ENCODE measurements at regions not wholly inside any gene's neighbourhood (a gene's known extent, or its start where the extent isn't known, plus 50 kb on each side); places are given as distances from the start of the nearest gene placed in this dataset.

- Histone ChIP-seq H3K27ac (ENCODE audit: low read depth, low read length) (no peak overlapping the region), H3K4me3 (ENCODE audit: extremely low read depth in 1 of 4, insufficient read depth in 2 of 4, low read depth in 3 of 4, low read length in 4 of 4) (no peak overlapping the region), H3K4ac (replicated peaks; ENCODE audit: insufficient read length, low read depth, low read length) (no peak overlapping the region), H3K23ac (ENCODE audit: insufficient read length) (no peak overlapping the region), H3K23me2 (ENCODE audit: low read depth, low read length) (peaks cover 6% of the 10 kb centered on the region; the same call in 1 of the 2 replicates), H2BK15ac (ENCODE audit: low read length) (no peak overlapping the region), H3K18ac (ENCODE audit: extremely low read depth, low read length) (no peak overlapping the region), H3K4me1 (replicated peaks in 1 of 4; ENCODE audit: control insufficient read depth in 3 of 4, insufficient read depth in 4 of 4, low read length in 3 of 4) (peaks cover 0 to 1% (median under 1%) of the 10 kb centered on the region in 4 experiments; a peak in 2 of 7 replicates), H3K9me3 (ENCODE audit: insufficient read depth in 2 of 2, low read depth in 1 of 2, low read length in 1 of 2) (no peaks in the 10 kb centered on the region), H3K36me3 (ENCODE audit: control insufficient read depth in 2 of 4, insufficient read depth in 4 of 4, low read length in 3 of 4) (no peaks in the 10 kb centered on the region), H4K20me1 (replicated peaks in 1 of 2; ENCODE audit: control insufficient read depth in 1 of 2, insufficient read depth in 2 of 2, low read length in 2 of 2) (peaks cover 0 to 2% of the 10 kb centered on the region in 2 experiments), H3K79me2 (ENCODE audit: control insufficient read depth in 1 of 2, insufficient read depth in 2 of 2, low read length in 2 of 2) (no peaks in the 10 kb centered on the region), H2BK12ac (ENCODE audit: low read depth, low read length) (no peak overlapping the region), H2BK5ac (ENCODE audit: low read depth, low read length) (no peak overlapping the region), H3K27me3 (replicated peaks in 1 of 4; ENCODE audit: control insufficient read depth in 3 of 4, extremely low read depth in 1 of 4, insufficient read depth in 3 of 4, low read length in 3 of 4) (no peaks in the 10 kb centered on the region), H2BK20ac (ENCODE audit: low read length) (no peak overlapping the region), H3K14ac (ENCODE audit: insufficient read length) (no peak overlapping the region), H2AFZ (ENCODE audit: low read length) (no peak overlapping the region), H3K79me1 (ENCODE audit: low read depth, low read length) (no peaks in the 10 kb centered on the region), H3K9ac (replicated peaks in 1 of 4; ENCODE audit: extremely low read depth in 1 of 4, low read depth in 3 of 4, low read length in 3 of 4) (no peak overlapping the region), H2BK120ac (replicated peaks; ENCODE audit: low read depth, low read length) (no peak overlapping the region), H4K91ac (replicated peaks; ENCODE audit: insufficient read length, low read length) (no peak overlapping the region), H4K5ac (ENCODE audit: insufficient read length, low read depth, low read length) (no peak overlapping the region), H3K4me2 (ENCODE audit: insufficient read depth in 1 of 2, low read depth in 2 of 2, low read length in 2 of 2) (no peak overlapping the region), H3K56ac (replicated peaks; ENCODE audit: insufficient read length, low read depth, low read length) (no peak overlapping the region), H2AK5ac (ENCODE audit: low read depth, low read length) (no peak overlapping the region), H4K8ac (ENCODE audit: extremely low read depth, insufficient read depth, low read length) (no peak overlapping the region)
- DNase-seq (ENCODE audit: low read depth in 1 of 2, low spot score in 2 of 2): no peak
- ChIA-PET CTCF (ENCODE audit: partially characterized antibody) (no interaction called here), POLR2A (ENCODE audit: partially characterized antibody) (no interaction called here)
- FAIRE-seq: no peak
- 83% methylated on average over 5 of the region's 5 CpGs; no CpG with 5 or more reads in 1 of the 2 experiments for WGBS, 2 experiments (ENCODE audit: extremely low coverage in 1 of 2, insufficient coverage in 1 of 2, insufficient read length in 1 of 2, insufficient replicate concordance in 2 of 2, low coverage in 1 of 2, low lambda C conversion rate in 2 of 2, missing lambda C conversion rate in 1 of 2)
- TF ChIP-seq SUZ12 (IDR thresholded peaks at IDR 0.05; ENCODE audit: low read length) (no peak), SIN3A (conservative IDR thresholded peaks at IDR 0.05 in 1 of 2, IDR thresholded peaks at IDR 0.05 in 1 of 2; ENCODE audit: low read depth in 1 of 2, low read length in 2 of 2) (no peak), SP1 (IDR thresholded peaks at IDR 0.05; ENCODE audit: low read depth, low read length) (no peak), KDM5A (IDR thresholded peaks at IDR 0.05; ENCODE audit: low read length) (no peak), BRCA1 (IDR thresholded peaks at IDR 0.05; ENCODE audit: low read depth, low read length) (no peak), SRF (IDR thresholded peaks at IDR 0.05; ENCODE audit: low read depth, low read length) (no peak), SIRT6 (IDR thresholded peaks at IDR 0.05; ENCODE audit: low read length) (no peak), YY1 (IDR thresholded peaks at IDR 0.05; ENCODE audit: low read depth, low read length) (no peak), NANOG (IDR thresholded peaks at IDR 0.05; ENCODE audit: insufficient read depth, low read depth, low read length, poor library complexity, severe bottlenecking) (no peak), RAD21 (IDR thresholded peaks at IDR 0.05 in 1 of 2, conservative IDR thresholded peaks at IDR 0.05 in 1 of 2; ENCODE audit: low read depth in 2 of 2, low read length in 2 of 2) (no peak), TCF12 (IDR thresholded peaks at IDR 0.05; ENCODE audit: low read depth, low read length) (no peak), TEAD4 (IDR thresholded peaks at IDR 0.05; ENCODE audit: low read depth, low read length) (no peak), KDM1A (IDR thresholded peaks at IDR 0.05; ENCODE audit: borderline replicate concordance, low read length) (no peak), PHF8 (conservative IDR thresholded peaks at IDR 0.05; ENCODE audit: low read depth, low read length) (no peak), CTBP2 (IDR thresholded peaks at IDR 0.05; ENCODE audit: borderline replicate concordance, insufficient read depth, insufficient read length, low read length) (no peak), ASH2L (IDR thresholded peaks at IDR 0.05; ENCODE audit: low read length) (no peak)
Measured at GRCh38 chr2:105686588-105686987, 58.1 kb upstream of the NCK2 start.
